NB4 (cell line): ENCODE measurements at regions not wholly inside any gene's neighbourhood (a gene's known extent, or its start where the extent isn't known, plus 50 kb on each side); places are given as distances from the start of the nearest gene placed in this dataset.

ENCODE experiments used
- DNase-seq: peaks from one replicate; pipeline ENCODE4 v3.0.0; 2010; ENCODE audit warnings: low read depth
- H3K4me3 ChIP-seq: one replicate; pipeline ENCODE4 v1.5.1; 2011; ENCODE audit warnings: mild to moderate bottlenecking, low read depth, low read length, moderate library complexity
- CTCF ChIP-seq: IDR thresholded peaks from one replicate; pipeline ENCODE4 v1.5.1; 2012; ENCODE audit warnings: low read depth, low read length
- MAX ChIP-seq: IDR thresholded peaks from 2 replicates; pipeline ENCODE4 v1.6.1; 2011; ENCODE audit warnings: low read depth, low read length
- MYC ChIP-seq: IDR thresholded peaks from 2 replicates; pipeline ENCODE4 v1.6.1; 2011; ENCODE audit warnings: low read depth, low read length
- POLR2A ChIP-seq: IDR thresholded peaks from 2 replicates; pipeline ENCODE4 v1.6.1; 2011; ENCODE audit warnings: mild to moderate bottlenecking; ENCODE audit not compliant: insufficient read length; ENCODE audit errors: extremely low read depth

- no peak for TF ChIP-seq POLR2A
- TF ChIP-seq MYC, result no peak
- TF ChIP-seq CTCF, result no peak
- no peak for TF ChIP-seq MAX
- H3K4me3 ChIP-seq, result no peak overlapping the region
- no peak for DNase-seq
These were observed 898.5 kb upstream of the SEMA6A start for GRCh38 chr5:117473165-117473564.

- H3K4me3 ChIP-seq, result no peak overlapping the region
- DNase-seq, result no peak
- TF ChIP-seq MYC (no peak), POLR2A (no peak), CTCF (no peak)
These were observed 889.4 kb upstream of the SEMA6A start for GRCh38 chr5:117463881-117464570.

- no peak overlapping the region for H3K4me3 ChIP-seq
- no peak for TF ChIP-seq POLR2A
- no peak for TF ChIP-seq MAX
- no peak for TF ChIP-seq MYC
- no peak for TF ChIP-seq CTCF
- DNase-seq, result no peak
These were observed 887.3 kb upstream of the SEMA6A start for GRCh38 chr5:117461966-117462365.

- no peak overlapping the region for H3K4me3 ChIP-seq
- no peak for TF ChIP-seq MAX
- DNase-seq, result no peak
These were observed 886.8 kb upstream of the SEMA6A start for GRCh38 chr5:117461403-117461802.

GRCh38 chr5:117457656-117458055, 883.0 kb upstream of the SEMA6A start:
- TF ChIP-seq MAX (no peak), POLR2A (no peak), MYC (no peak), CTCF (no peak)
- DNase-seq, result no peak
- H3K4me3 ChIP-seq, result no peak overlapping the region

GRCh38 chr5:117456866-117457470, 882.3 kb upstream of the SEMA6A start:
- H3K4me3 ChIP-seq, result no peak overlapping the region
- TF ChIP-seq CTCF (no peak), MAX (no peak), MYC (no peak), POLR2A (no peak)
- no peak for DNase-seq
